Activated CD4-positive, alpha-beta T cell treated with anti-CD3 and anti-CD28 coated beads, Interleukin-2, amount 50 U/mL, for 16 hours (primary cell): ENCODE measurements at regions not wholly inside any gene's neighbourhood (a gene's known extent, or its start where the extent isn't known, plus 50 kb on each side); places are given as distances from the start of the nearest gene placed in this dataset.
A peak's percentile ranks its signal among the peaks of the same experiment; 100 is the strongest.
"Not testable (repeated sequence)": the region's sequence is repeated elsewhere in the genome, so short reads cannot be mapped to it uniquely, and the experiment has no call there.

ENCODE experiments used
- DNase-seq: peaks from one replicate; pipeline ENCODE4 v3.0.0-alpha.2; 2020

GRCh38 chr7:131720703-131721102 is 164.3 kb upstream of the PODXL start:
- DNase-seq = no peak

GRCh38 chr7:131717181-131717580 is 160.8 kb upstream of the PODXL start:
- DNase-seq = no peak

- no peak for DNase-seq
These were observed 142.9 kb upstream of the PODXL start for GRCh38 chr7:131699323-131699722.

GRCh38 chr7:131692131-131692960 is 135.9 kb upstream of the PODXL start:
- peak; percentile 61 for DNase-seq

GRCh38 chr7:131691454-131692130 is 135.2 kb upstream of the PODXL start:
- no peak for DNase-seq

GRCh38 chr7:131690441-131690840 is 134.0 kb upstream of the PODXL start:
- no peak for DNase-seq

- DNase-seq = no peak
These were observed 133.3 kb upstream of the PODXL start for GRCh38 chr7:131689662-131690234.

- peak; percentile 58 for DNase-seq
These were observed 132.6 kb upstream of the PODXL start for GRCh38 chr7:131688738-131689661.

- DNase-seq = no peak
These were observed 130.9 kb upstream of the PODXL start for GRCh38 chr7:131687296-131687695.

GRCh38 chr7:131686833-131687232 is 130.4 kb upstream of the PODXL start:
- DNase-seq = no peak

GRCh38 chr7:131683536-131684125 is 127.2 kb upstream of the PODXL start:
- no peak for DNase-seq

GRCh38 chr7:131681961-131682360 is 125.5 kb upstream of the PODXL start:
- DNase-seq = no peak

- not testable (repeated sequence) for DNase-seq
These were observed 122.6 kb upstream of the PODXL start for GRCh38 chr7:131679071-131679470.

- DNase-seq = not testable (repeated sequence)
These were observed 120.4 kb upstream of the PODXL start for GRCh38 chr7:131676850-131677249.

GRCh38 chr7:131674131-131674530 is 117.7 kb upstream of the PODXL start:
- no peak for DNase-seq

GRCh38 chr7:131673576-131673975 is 117.1 kb upstream of the PODXL start:
- no peak for DNase-seq

- no peak for DNase-seq
These were observed 114.0 kb upstream of the PODXL start for GRCh38 chr7:131670406-131670805.

GRCh38 chr7:131667699-131668098 is 111.3 kb upstream of the PODXL start:
- DNase-seq = no peak

- DNase-seq = no peak
These were observed 108.6 kb upstream of the PODXL start for GRCh38 chr7:131665021-131665420.

GRCh38 chr7:131664570-131664969 is 108.1 kb upstream of the PODXL start:
- no peak for DNase-seq

- DNase-seq = not testable (repeated sequence)
These were observed 106.0 kb upstream of the PODXL start for GRCh38 chr7:131662301-131662873.

- DNase-seq = no peak
These were observed 101.5 kb upstream of the PODXL start for GRCh38 chr7:131657881-131658280.
